ENCODE measurements at regions not wholly inside any gene's neighbourhood (a gene's known extent, or its start where the extent isn't known, plus 50 kb on each side); places are given as distances from the start of the nearest gene placed in this dataset.

DNA sequence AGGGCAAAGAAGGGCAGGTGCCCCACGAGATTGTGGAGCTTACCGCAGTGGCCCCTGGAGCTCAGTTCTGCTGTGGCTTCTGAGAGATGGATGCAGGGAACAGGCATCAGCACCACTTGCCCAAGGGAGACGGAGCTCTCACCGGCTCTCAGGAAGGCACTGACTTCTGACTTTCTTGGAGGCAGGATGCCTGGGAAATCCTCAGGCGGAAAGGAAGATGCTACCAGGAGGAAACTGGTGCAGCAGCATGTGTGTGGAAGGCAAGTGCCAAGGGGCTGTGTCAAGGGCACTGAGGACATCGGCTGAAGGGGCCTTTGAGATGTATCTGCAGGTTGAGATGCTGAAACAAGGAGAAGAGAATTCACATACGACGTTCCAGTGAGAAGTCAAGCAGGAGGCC, 64.0 kb downstream of the FOXA2 start:
- TF ChIP-seq, protein P1, sequence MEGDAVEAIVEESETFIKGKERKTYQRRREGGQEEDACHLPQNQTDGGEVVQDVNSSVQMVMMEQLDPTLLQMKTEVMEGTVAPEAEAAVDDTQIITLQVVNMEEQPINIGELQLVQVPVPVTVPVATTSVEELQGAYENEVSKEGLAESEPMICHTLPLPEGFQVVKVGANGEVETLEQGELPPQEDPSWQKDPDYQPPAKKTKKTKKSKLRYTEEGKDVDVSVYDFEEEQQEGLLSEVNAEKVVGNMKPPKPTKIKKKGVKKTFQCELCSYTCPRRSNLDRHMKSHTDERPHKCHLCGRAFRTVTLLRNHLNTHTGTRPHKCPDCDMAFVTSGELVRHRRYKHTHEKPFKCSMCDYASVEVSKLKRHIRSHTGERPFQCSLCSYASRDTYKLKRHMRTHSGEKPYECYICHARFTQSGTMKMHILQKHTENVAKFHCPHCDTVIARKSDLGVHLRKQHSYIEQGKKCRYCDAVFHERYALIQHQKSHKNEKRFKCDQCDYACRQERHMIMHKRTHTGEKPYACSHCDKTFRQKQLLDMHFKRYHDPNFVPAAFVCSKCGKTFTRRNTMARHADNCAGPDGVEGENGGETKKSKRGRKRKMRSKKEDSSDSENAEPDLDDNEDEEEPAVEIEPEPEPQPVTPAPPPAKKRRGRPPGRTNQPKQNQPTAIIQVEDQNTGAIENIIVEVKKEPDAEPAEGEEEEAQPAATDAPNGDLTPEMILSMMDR (IDR thresholded peaks at IDR 0.05): no peak
- TF ChIP-seq POLR2A (IDR thresholded peaks at IDR 0.05): no peak
